Stimulated activated CD4-positive, alpha-beta T cell treated with anti-CD3 and anti-CD28 coated beads, TNF-alpha, amount 100 ng/mL, for 48 hours (primary cell): ENCODE measurements at regions not wholly inside any gene's neighbourhood (a gene's known extent, or its start where the extent isn't known, plus 50 kb on each side); places are given as distances from the start of the nearest gene placed in this dataset.
"Not testable (repeated sequence)": the region's sequence is repeated elsewhere in the genome, so short reads cannot be mapped to it uniquely, and the experiment has no call there.

Experiments used
- DNase-seq, 3 donors: peaks; one replicate each; pipeline ENCODE4 v3.0.0-alpha.2; 2020; ENCODE audit warnings: low read depth in 3 of 3

- not testable (repeated sequence) for DNase-seq
These were observed 181.1 kb downstream of the TBC1D2B start for GRCh38 chr15:77896147-77897112.

DNA sequence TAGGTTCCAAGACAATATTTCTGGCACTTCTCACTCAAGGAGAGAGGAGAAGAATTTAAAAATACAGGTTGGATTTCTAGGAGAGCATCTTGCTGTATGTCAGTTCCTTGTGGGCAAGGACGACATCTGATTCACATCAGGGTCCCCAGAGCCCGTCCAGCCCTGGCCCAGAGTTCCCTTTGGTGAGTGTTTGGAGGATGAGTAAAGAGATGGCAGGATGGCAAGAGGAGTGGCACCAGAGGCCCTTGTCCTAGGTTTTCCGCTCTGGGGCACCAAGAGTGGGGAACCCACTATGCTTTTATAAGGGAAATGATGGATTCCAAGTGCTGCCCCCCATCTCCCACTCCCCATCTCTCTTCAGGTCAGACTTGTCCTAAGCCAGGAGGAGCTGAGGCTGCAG is 181.8 kb downstream of the TBC1D2B start:
- no peak for DNase-seq

DNA sequence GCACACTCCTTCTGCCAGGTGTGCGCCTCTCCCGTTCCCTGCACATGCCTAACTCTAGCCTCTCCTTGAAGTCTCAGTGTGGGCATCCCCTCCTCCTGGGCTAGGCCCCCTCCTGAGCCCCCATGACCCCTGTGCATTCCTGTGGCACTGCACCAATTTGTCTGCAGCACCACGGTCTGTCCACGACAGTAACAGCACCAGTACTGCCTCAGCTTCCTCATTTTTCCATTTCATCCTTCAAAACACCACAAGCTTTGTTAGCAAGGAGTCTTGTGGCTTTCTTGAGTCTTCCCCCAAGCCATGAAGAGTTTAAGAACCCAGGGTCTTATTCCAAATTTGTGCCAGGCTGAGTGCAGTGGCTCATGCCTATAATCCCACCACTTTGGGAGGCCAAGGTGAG is 182.4 kb downstream of the TBC1D2B start:
- not testable (repeated sequence) for DNase-seq

DNA sequence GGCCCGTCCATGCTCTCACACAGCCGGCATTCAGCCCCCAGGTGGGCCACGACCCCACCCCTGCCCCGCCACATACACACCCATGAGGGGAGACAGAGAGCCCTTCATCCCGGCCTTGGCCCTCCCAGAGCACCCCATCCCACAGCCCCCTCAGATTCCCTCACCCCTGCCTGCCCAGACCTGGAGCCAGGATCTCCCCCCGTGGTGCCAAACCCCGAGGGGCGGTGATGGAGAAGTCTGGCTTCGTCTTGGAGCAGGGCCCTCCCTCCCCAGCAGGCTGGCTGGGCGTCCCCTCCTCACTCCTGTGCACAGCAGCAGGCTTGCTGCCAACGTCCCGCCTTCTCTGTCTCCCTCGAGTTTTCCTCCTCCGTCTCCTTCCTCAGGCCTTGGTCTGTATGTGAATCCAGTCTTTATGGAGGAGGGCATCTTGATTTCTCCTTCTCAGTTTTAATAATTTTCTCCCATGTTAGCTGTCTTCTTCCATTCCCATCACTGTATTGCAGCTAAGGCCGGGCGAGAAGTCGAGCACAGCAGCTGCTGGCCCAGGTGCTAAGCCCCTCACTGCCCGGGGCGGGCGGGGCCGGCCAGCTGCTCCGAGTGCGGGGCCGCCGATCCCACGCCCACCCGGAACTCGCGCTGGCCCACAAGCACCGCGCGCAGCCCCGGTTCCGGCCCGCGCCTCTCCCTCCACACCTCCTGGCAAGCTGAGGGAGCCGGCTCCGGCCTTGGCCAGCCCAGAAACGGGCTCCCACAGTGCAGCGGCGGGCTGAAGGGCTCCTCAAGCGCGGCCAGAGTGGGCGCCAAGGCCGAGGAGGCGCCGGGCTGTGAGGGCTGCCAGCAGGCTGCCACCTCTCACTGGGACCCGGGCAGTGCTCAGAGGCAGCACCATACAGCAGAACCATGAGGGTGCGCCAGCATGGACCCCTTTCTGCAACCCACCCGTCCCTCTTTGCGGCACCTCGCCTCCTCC is 183.6 kb downstream of the TBC1D2B start:
- DNase-seq: not testable (repeated sequence)

DNA sequence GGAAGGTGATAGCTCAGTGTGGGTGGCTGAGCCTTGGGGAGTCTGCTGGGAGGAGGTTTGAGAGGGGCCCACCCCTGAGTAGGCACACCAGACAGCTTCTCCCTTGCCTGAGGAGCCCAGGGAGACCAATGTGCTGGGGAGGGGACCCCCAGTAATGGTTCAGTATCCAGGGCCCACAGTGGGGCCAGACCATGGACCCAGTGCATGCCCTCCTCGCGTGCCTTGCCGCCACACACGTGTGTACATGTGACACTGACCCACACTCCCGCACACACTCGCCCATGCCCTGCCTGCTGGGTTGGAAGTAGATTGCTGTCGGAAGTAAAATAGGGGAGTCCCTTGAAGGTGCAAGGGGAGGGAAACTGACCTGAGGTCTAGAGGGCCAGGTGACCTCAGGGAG is 184.3 kb downstream of the TBC1D2B start:
- not testable (repeated sequence) for DNase-seq

- DNase-seq: no peak
These were observed 185.2 kb downstream of the TBC1D2B start for GRCh38 chr15:77892335-77892734.

- not testable (repeated sequence) for DNase-seq
These were observed 185.6 kb downstream of the TBC1D2B start for GRCh38 chr15:77891862-77892261.

DNA sequence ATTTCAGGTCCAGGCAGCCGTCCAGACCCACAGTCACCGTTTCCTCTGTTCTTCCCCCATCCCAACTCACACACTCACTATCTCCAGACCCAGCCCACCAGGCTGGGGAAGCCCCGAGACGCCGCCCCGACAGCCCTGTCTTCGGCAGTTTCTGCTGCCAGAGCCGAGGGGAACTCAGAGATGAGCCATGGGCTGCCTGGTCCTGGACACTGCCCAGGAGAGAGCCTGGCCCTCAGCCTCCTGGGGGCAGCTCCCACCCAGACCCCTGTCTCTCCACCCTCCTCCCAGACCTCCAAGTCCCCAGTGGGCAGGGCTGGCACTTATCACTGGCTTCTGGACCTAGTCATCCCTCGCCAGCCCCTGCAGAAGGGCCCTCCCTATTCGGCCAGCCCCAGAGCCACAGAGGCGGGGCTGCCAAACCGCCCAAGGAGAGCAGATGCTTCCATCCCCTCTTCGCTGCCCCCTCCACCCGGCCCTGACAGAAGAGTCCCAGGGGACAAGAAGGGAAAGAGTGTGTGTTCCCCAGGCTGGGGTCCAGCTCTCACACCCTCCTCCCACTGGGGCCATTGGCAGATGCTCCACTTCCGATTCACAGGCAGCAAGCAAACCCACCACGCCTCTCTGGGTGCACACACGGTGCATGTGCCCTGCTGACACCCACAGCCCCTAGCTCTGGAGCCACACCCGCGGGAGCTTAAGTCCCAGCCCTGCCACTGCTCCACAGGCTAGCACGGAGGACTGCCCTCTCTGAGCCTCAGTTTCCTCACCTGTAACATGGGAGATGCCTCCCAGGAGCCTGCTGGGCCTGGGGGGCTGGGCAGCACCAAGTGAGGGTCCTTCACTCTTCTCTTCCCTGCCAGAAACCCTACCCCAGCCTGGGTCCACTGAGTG is 186.4 kb downstream of the TBC1D2B start:
- not testable (repeated sequence) for DNase-seq

- DNase-seq: not testable (repeated sequence)
These were observed 187.4 kb downstream of the TBC1D2B start for GRCh38 chr15:77889828-77890725.

DNA sequence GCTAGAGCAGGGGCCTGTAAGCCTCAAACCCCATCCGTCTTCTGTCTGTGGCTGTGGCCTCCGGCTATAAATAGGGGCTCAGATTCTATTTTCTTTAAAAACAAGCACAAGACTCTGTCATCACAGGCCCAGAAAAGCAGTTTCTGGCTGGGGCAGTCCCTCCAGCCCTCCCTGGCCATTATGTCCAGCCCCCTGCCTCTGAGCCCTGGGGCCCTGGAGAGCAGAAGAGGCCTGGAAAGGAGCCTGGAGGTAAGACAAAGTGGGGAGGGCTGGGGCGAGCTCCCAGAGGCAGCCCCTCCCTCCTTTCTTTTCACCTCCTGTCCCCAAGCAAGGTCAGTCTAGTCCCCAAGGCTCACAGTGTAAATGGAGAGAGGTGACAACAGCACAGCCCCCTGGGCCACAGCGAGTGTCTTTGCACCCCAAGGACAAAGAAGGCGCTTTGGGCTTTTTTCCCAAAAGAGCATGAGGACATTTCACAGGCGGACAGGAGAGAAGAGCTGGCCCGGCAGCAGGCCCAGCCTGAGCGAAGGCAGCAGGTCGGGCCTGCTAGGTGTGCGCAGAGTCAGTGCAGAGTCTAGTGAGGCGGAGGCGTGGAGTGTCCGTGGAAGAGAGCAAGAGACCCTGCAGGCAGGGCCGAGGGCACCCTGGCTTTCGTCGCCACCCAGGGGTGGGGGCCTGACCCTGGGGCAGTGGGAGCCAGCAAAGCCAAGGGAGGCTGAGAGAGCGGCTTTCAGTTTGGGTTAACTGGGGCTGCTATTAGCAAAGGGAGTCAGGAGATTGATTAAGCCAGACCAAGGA is 188.3 kb downstream of the TBC1D2B start:
- no peak for DNase-seq

GRCh38 chr15:77887563-77888429 is 189.7 kb downstream of the TBC1D2B start:
- DNase-seq: not testable (repeated sequence)

GRCh38 chr15:77886805-77887448 is 190.6 kb downstream of the TBC1D2B start:
- no peak for DNase-seq

DNA sequence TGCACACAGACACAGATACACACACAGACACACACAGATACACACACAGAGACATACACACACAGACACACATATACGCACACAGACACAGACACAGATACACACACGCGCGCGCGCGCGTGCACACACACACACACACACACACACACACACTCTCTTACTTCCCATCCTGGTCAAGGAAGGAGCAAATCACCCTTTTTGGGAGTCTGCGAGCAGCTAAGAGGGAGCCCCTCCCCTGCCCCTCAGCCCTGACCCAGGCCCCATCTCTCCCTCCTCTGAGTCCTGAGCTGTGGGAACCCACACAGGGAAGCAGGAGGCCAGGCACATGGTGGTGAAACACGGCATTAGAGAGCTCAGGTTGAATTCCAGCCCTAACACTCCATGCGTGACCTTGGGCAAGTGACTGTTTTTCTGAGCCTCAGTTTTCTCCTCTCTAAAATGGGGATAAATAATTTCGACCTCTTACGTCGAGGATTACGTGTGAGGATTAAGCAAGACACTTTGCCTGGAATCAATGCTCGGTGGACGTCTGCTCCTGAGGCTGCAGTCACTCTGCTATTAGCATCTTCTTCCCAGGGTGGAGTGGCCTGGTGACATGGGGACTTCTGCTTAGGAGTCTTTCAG is 191.5 kb downstream of the TBC1D2B start:
- not testable (repeated sequence) for DNase-seq

GRCh38 chr15:77883012-77883411 is 194.5 kb downstream of the TBC1D2B start:
- not testable (repeated sequence) for DNase-seq

GRCh38 chr15:77881950-77882349 is 195.6 kb downstream of the TBC1D2B start:
- DNase-seq: no peak

DNA sequence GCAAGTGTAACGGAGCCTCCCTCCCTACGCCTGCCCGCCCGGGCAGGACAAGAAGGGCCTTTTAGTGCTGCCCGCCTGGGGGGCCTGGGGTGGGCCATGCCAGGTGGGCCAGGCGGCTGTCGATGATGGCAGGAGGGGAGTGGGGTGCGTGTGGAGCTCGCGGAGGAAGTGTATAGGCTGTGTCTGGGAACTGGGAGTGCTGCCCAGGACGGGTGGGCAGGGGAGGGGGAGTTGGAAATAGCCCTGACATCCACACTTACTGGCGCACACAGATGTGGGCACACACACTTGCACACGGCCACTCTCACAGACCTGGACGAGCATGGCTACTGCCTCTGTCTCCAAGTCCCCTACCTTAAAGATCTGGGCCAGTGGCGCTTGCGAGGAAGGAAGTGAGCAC is 196.0 kb downstream of the TBC1D2B start:
- not testable (repeated sequence) for DNase-seq

GRCh38 chr15:77879466-77879865 is 198.0 kb downstream of the TBC1D2B start:
- not testable (repeated sequence) for DNase-seq
